Aorta (tissue), 5 donors: ENCODE measurements at regions not wholly inside any gene's neighbourhood (a gene's known extent, or its start where the extent isn't known, plus 50 kb on each side); places are given as distances from the start of the nearest gene placed in this dataset.

ENCODE experiments used
- ATAC-seq: fragments of 200-7000 bp; cut with Tn5 transposase; one replicate; pipeline ENCODE4 v1.9.1; 2022; ENCODE audit warnings: moderate library complexity; ENCODE audit not compliant: low FRiP score
- DNase-seq, 2 donors: peaks; one replicate each; pipeline ENCODE4 v3.0.0-alpha.2; 2020
- H3K27ac ChIP-seq, 2 donors: one replicate each; pipeline ENCODE4 v1.5.1; 2013; ENCODE audit warnings: low read length in 2 of 2, mild to moderate bottlenecking in 2 of 2, moderate library complexity in 2 of 2, control low read depth in 1 of 2, inconsistent platforms in 1 of 2, low read depth in 1 of 2
- H3K27me3 ChIP-seq, 2 donors: one replicate each; pipeline ENCODE4 v1.6.1; 2013; ENCODE audit warnings: control low read depth in 1 of 2, low read length in 1 of 2, mild to moderate bottlenecking in 1 of 2, moderate library complexity in 1 of 2; ENCODE audit not compliant: insufficient read depth in 2 of 2, control insufficient read depth in 1 of 2
- H3K36me3 ChIP-seq, 2 donors: one replicate each; pipeline ENCODE4 v1.6.1; 2013; ENCODE audit warnings: control low read depth in 1 of 2, low read length in 1 of 2, mild to moderate bottlenecking in 1 of 2; ENCODE audit not compliant: insufficient read depth in 2 of 2, control insufficient read depth in 1 of 2
- H3K4me1 ChIP-seq, 2 donors: one replicate each; pipeline ENCODE4 v1.6.1; 2013; ENCODE audit warnings: low read length in 2 of 2, control low read depth in 1 of 2, mild to moderate bottlenecking in 1 of 2, moderate library complexity in 1 of 2; ENCODE audit not compliant: insufficient read depth in 2 of 2, control insufficient read depth in 1 of 2
- H3K4me3 ChIP-seq, 2 donors: one replicate each; pipeline ENCODE4 v1.5.1; 2013; ENCODE audit warnings: low read length in 2 of 2, control low read depth in 1 of 2, mild to moderate bottlenecking in 1 of 2
- H3K9me3 ChIP-seq: one replicate; pipeline ENCODE4 v1.6.1; 2013; ENCODE audit warnings: mild to moderate bottlenecking, low read length; ENCODE audit not compliant: control insufficient read depth
- WGBS, 2 donors: extraction: QIAGEN DNeasy Blood & Tissue Kit; methylation state at CpG; one replicate each; pipeline ENCODE4 v1.1.7; 2013; 5-methylcytosine and 5-hydroxymethylcytosine counted together
- intact Hi-C, 2 donors: fragments of 100-400 bp; cut with DNase I; formaldehyde crosslinking; loops; one replicate each; pipeline versions ENCODE4 v1.14.2 to v1.15.0; 2022
- donor health status: healthy with polysubstance abuse.
- donor health status: Bipolar disorder and iron deficiency.
- donor health status: DM: no; HTN: no; CAD: no.
- donor health status: DM: no; HTN: no; CAD: no.
- donor health status: DM: yes; HTN: yes; CAD: no.

- 63 to 66% methylated on average over 6 of the region's 6 CpGs for WGBS, 2 donors
- intact Hi-C loops: no loop called here
- no peaks in the 10 kb centered on the region for H3K4me1 ChIP-seq
- ATAC-seq (no peak), DNase-seq (no peak)
- no peak overlapping the region for H3K27ac ChIP-seq
- no peaks in the 10 kb centered on the region for H3K36me3 ChIP-seq
- peaks cover 2% of the 10 kb centered on the region for H3K9me3 ChIP-seq
- H3K4me3 ChIP-seq: no peak overlapping the region
- no peaks in the 10 kb centered on the region for H3K27me3 ChIP-seq
Measured at GRCh38 chr2:2890901-2891300, 486.7 kb downstream of the EIPR1 start.

- no peak for ATAC-seq
- DNase-seq: no peak
- Histone ChIP-seq H3K9me3 (peaks cover 2% of the 10 kb centered on the region), H3K27me3 (no peaks in the 10 kb centered on the region), H3K4me1 (no peaks in the 10 kb centered on the region), H3K27ac (no peak overlapping the region), H3K36me3 (no peaks in the 10 kb centered on the region), H3K4me3 (no peak overlapping the region)
- WGBS, 2 donors: 85 to 87% methylated on average over 11 of the region's 11 CpGs
- intact Hi-C loops: no loop called here
Measured at GRCh38 chr2:2890246-2890645, 487.4 kb downstream of the EIPR1 start.

- Histone ChIP-seq H3K4me1 (no peaks in the 10 kb centered on the region), H3K36me3 (no peaks in the 10 kb centered on the region), H3K4me3 (no peak overlapping the region), H3K27ac (no peak overlapping the region), H3K9me3 (peaks cover 2% of the 10 kb centered on the region), H3K27me3 (no peaks in the 10 kb centered on the region)
- ATAC-seq: no peak
- intact Hi-C loops: loop anchor here in 1 of 2 donors (1.0 kb wide), 1 partner anchor 8 kb away; no protein-coding TSS in a partner anchor
- no peak for DNase-seq
- 83 to 85% methylated on average over 17 of the region's 17 CpGs for WGBS, 2 donors
Measured at GRCh38 chr2:2889646-2890045, 488.0 kb downstream of the EIPR1 start.

GRCh38 chr2:2889141-2889540 is 488.5 kb downstream of the EIPR1 start:
- no peak for ATAC-seq
- H3K27me3 ChIP-seq: no peaks in the 10 kb centered on the region
- peaks cover 2% of the 10 kb centered on the region for H3K9me3 ChIP-seq
- no peak for DNase-seq
- intact Hi-C loops: loop anchor here in 1 of 2 donors (1.0 kb wide), 1 partner anchor 8 kb away; no protein-coding TSS in a partner anchor
- no peak overlapping the region for H3K4me3 ChIP-seq
- no peaks in the 10 kb centered on the region for H3K4me1 ChIP-seq
- no peaks in the 10 kb centered on the region for H3K36me3 ChIP-seq
- no peak overlapping the region for H3K27ac ChIP-seq
- 80 to 83% methylated on average over 10 of the region's 10 CpGs for WGBS, 2 donors

GRCh38 chr2:2887772-2888387 is 489.7 kb downstream of the EIPR1 start:
- Histone ChIP-seq H3K36me3 (no peaks in the 10 kb centered on the region), H3K9me3 (peaks cover 3% of the 10 kb centered on the region), H3K27ac (no peak overlapping the region), H3K4me3 (no peak overlapping the region), H3K4me1 (no peaks in the 10 kb centered on the region), H3K27me3 (no peaks in the 10 kb centered on the region)
- DNase-seq (no peak), ATAC-seq (no peak)
- 71 to 77% methylated on average over 3 of the region's 3 CpGs for WGBS, 2 donors
- intact Hi-C loops: no loop called here

- peaks cover 5% of the 10 kb centered on the region for H3K9me3 ChIP-seq
- H3K4me3 ChIP-seq: no peak overlapping the region
- H3K27ac ChIP-seq: no peak overlapping the region
- DNase-seq (no peak), ATAC-seq (no peak)
- H3K4me1 ChIP-seq: no peaks in the 10 kb centered on the region
- no peaks in the 10 kb centered on the region for H3K36me3 ChIP-seq
- 55 to 65% methylated on average over 7 of the region's 7 CpGs for WGBS, 2 donors
- intact Hi-C loops: no loop called here
- H3K27me3 ChIP-seq: no peaks in the 10 kb centered on the region
Measured at GRCh38 chr2:2886922-2887321, 490.7 kb downstream of the EIPR1 start.

GRCh38 chr2:2881499-2881898 is 496.1 kb downstream of the EIPR1 start:
- DNase-seq (no peak), ATAC-seq (no peak)
- no peak overlapping the region for H3K4me3 ChIP-seq
- 42 to 54% methylated on average over 5 of the region's 5 CpGs for WGBS, 2 donors
- H3K27ac ChIP-seq: no peak overlapping the region
- no peaks in the 10 kb centered on the region for H3K4me1 ChIP-seq
- no peaks in the 10 kb centered on the region for H3K36me3 ChIP-seq
- H3K9me3 ChIP-seq: peaks cover 6% of the 10 kb centered on the region
- no peaks in the 10 kb centered on the region for H3K27me3 ChIP-seq
- intact Hi-C loops: loop anchor here in 1 of 2 donors (1.0 kb wide), 1 partner anchor 8 kb away; no protein-coding TSS in a partner anchor

GRCh38 chr2:2880938-2881337 is 496.7 kb downstream of the EIPR1 start:
- H3K9me3 ChIP-seq: peaks cover 6% of the 10 kb centered on the region
- ATAC-seq (no peak), DNase-seq (no peak)
- H3K4me3 ChIP-seq: no peak overlapping the region
- WGBS, 2 donors: 86 to 89% methylated on average over 4 of the region's 4 CpGs
- intact Hi-C loops: loop anchor here in 1 of 2 donors (1.0 kb wide), 1 partner anchor 8 kb away; no protein-coding TSS in a partner anchor
- no peak overlapping the region for H3K27ac ChIP-seq
- H3K36me3 ChIP-seq: no peaks in the 10 kb centered on the region
- H3K27me3 ChIP-seq: no peaks in the 10 kb centered on the region
- H3K4me1 ChIP-seq: no peaks in the 10 kb centered on the region

- Histone ChIP-seq H3K27me3 (no peaks in the 10 kb centered on the region), H3K27ac (no peak overlapping the region), H3K9me3 (peaks cover 6% of the 10 kb centered on the region), H3K4me3 (no peak overlapping the region), H3K36me3 (no peaks in the 10 kb centered on the region), H3K4me1 (no peaks in the 10 kb centered on the region)
- no peak for ATAC-seq
- DNase-seq: no peak
- intact Hi-C loops: no loop called here
- 45 to 53% methylated on average over 7 of the region's 7 CpGs for WGBS, 2 donors
Measured at GRCh38 chr2:2879781-2880180, 497.8 kb downstream of the EIPR1 start.
